K562 (cell line): ENCODE measurements at regions not wholly inside any gene's neighbourhood (a gene's known extent, or its start where the extent isn't known, plus 50 kb on each side); places are given as distances from the start of the nearest gene placed in this dataset.

Source experiments
- CHD2 ChIP-seq: IDR thresholded peaks from 2 replicates; pipeline ENCODE4 v1.6.1; 2011; ENCODE audit warnings: low read depth, low read length
- DDX20 ChIP-seq: fragments of 450-650 bp; IDR thresholded peaks from 2 replicates; pipeline ENCODE4 v1.6.1; 2016; ENCODE audit warnings: missing genetic modification characterization, low read depth, mild to moderate bottlenecking, missing compliant biosample characterization, moderate library complexity
- ELF4 ChIP-seq: fragments of 450-650 bp; formaldehyde crosslinking; IDR thresholded peaks from 2 replicates; pipeline ENCODE4 v1.4.0; 2022; ENCODE audit warnings: missing genetic modification characterization
- IRF9 ChIP-seq: fragments of 450-650 bp; IDR thresholded peaks from 2 replicates; pipeline ENCODE4 v1.6.1; 2016; ENCODE audit warnings: missing biosample characterization, missing genetic modification characterization
- USF2 ChIP-seq: sonication (generic); formaldehyde crosslinking; IDR thresholded peaks from 2 replicates; pipeline ENCODE4 v1.5.0; 2020; ENCODE audit warnings: missing genetic modification reagents
- ZNF699 ChIP-seq: fragments of 250-450 bp; sonication (Bioruptor Pico); IDR thresholded peaks from 2 replicates; pipeline ENCODE4 v1.8.0; 2021; ENCODE audit warnings: mild to moderate bottlenecking, moderate library complexity; ENCODE audit not compliant: insufficient replicate concordance
- ZZZ3 ChIP-seq: fragments of 450-650 bp; IDR thresholded peaks from 2 replicates; pipeline ENCODE4 v1.6.1; 2016; ENCODE audit warnings: antibody characterized with exemption, mild to moderate bottlenecking, moderate library complexity
- TF ChIP-seq, protein P1 (sequence below): sonication (generic); formaldehyde crosslinking; IDR thresholded peaks from 2 replicates; pipeline ENCODE4 v1.8.1; 2022; ENCODE audit warnings: missing genetic modification reagents
- TF ChIP-seq, protein P2 (sequence below): fragments of 450-650 bp; formaldehyde crosslinking; IDR thresholded peaks from 2 replicates; pipeline ENCODE4 v1.4.0; 2020; ENCODE audit warnings: mild to moderate bottlenecking, moderate library complexity

DNA sequence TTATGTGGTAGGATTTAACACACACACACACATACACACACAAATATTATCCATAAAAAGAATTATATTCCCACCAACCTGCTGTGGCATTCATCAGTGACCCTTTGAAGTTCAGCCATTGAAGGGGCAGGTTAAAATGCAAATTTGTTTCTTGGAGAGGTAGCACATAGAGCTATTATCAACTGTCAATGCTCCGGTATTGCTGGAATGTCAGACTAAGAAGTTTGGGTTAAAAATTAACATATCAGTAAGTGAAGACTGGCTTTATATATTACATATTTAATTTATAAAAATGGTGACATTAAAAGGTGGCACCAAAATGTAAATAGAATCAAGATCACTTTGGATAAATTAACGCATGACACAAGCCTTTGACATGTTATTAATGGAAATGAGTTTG is 207.3 kb downstream of the DAD1 start (continued):
- TF ChIP-seq, protein P1, sequence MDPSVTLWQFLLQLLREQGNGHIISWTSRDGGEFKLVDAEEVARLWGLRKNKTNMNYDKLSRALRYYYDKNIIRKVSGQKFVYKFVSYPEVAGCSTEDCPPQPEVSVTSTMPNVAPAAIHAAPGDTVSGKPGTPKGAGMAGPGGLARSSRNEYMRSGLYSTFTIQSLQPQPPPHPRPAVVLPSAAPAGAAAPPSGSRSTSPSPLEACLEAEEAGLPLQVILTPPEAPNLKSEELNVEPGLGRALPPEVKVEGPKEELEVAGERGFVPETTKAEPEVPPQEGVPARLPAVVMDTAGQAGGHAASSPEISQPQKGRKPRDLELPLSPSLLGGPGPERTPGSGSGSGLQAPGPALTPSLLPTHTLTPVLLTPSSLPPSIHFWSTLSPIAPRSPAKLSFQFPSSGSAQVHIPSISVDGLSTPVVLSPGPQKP (CRISPR knock-in tag): no peak
- TF ChIP-seq, protein P2, sequence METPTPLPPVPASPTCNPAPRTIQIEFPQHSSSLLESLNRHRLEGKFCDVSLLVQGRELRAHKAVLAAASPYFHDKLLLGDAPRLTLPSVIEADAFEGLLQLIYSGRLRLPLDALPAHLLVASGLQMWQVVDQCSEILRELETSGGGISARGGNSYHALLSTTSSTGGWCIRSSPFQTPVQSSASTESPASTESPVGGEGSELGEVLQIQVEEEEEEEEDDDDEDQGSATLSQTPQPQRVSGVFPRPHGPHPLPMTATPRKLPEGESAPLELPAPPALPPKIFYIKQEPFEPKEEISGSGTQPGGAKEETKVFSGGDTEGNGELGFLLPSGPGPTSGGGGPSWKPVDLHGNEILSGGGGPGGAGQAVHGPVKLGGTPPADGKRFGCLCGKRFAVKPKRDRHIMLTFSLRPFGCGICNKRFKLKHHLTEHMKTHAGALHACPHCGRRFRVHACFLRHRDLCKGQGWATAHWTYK (CRISPR knock-in tag): no peak
- TF ChIP-seq IRF9 (tag) (no peak), DDX20 (tag) (no peak), ZZZ3 (no peak), ZNF699 (CRISPR knock-in tag) (no peak), ELF4 (CRISPR knock-in tag) (no peak), USF2 (CRISPR knock-in tag) (no peak), CHD2 (no peak)
